Osteoblast (primary cell): ENCODE measurements at regions not wholly inside any gene's neighbourhood (a gene's known extent, or its start where the extent isn't known, plus 50 kb on each side); places are given as distances from the start of the nearest gene placed in this dataset.

Experiments
- DNase-seq: peaks from one replicate; pipeline ENCODE4 v3.0.0; 2011; ENCODE audit warnings: low spot score, mixed read lengths; ENCODE audit not compliant: insufficient read length; ENCODE audit errors: missing footprints
- H2AFZ ChIP-seq: 2 replicates; pipeline ENCODE4 v1.6.0; 2011; ENCODE audit warnings: mild to moderate bottlenecking, low read length
- H3K27ac ChIP-seq: 2 replicates; pipeline ENCODE4 v1.5.1; 2011; ENCODE audit warnings: mild to moderate bottlenecking, low read depth, low read length, moderate library complexity
- H3K27me3 ChIP-seq: 2 replicates; pipeline ENCODE4 v1.6.0; 2012; ENCODE audit warnings: mild to moderate bottlenecking, control low read depth, inconsistent platforms, low read length, moderate library complexity; ENCODE audit not compliant: insufficient read depth
- H3K36me3 ChIP-seq: 2 replicates; pipeline ENCODE4 v1.5.1; 2011; ENCODE audit warnings: mild to moderate bottlenecking, low read length, control low read depth, moderate library complexity; ENCODE audit not compliant: insufficient read depth
- H3K4me1 ChIP-seq: 2 replicates; pipeline ENCODE4 v1.5.1; 2011; ENCODE audit warnings: mild to moderate bottlenecking, low read length, control low read depth, moderate library complexity; ENCODE audit not compliant: insufficient read depth
- H3K4me2 ChIP-seq: 2 replicates; pipeline ENCODE4 v1.6.0; 2011; ENCODE audit warnings: mild to moderate bottlenecking, low read length; ENCODE audit not compliant: insufficient read depth
- H3K4me3 ChIP-seq: fragments of 200-600 bp; sonication (generic); 3 replicates; pipeline ENCODE4 v1.5.1; 2012; ENCODE audit warnings: mild to moderate bottlenecking, low read length, inconsistent platforms; ENCODE audit not compliant: insufficient read depth
- H3K79me2 ChIP-seq: 2 replicates; pipeline ENCODE4 v1.6.0; 2012; ENCODE audit warnings: mild to moderate bottlenecking, low read length, control low read depth, inconsistent platforms; ENCODE audit not compliant: insufficient read depth
- H3K9me3 ChIP-seq: 2 replicates; pipeline ENCODE4 v1.5.1; 2011; ENCODE audit warnings: low read depth, low read length, control low read depth
- H4K20me1 ChIP-seq: 2 replicates; pipeline ENCODE4 v1.6.0; 2012; ENCODE audit warnings: mild to moderate bottlenecking, low read length, control low read depth; ENCODE audit not compliant: insufficient read depth
- TF ChIP-seq, protein P1 (sequence below): IDR thresholded peaks from 2 replicates; pipeline ENCODE4 v1.5.1; 2011; ENCODE audit warnings: mild to moderate bottlenecking, low read depth, low read length, moderate library complexity; ENCODE audit errors: extremely low read depth

- Histone ChIP-seq H3K9me3 (no peaks in the 10 kb centered on the region), H3K36me3 (no peaks in the 10 kb centered on the region), H3K4me2 (no peak overlapping the region), H3K4me3 (no peak overlapping the region), H4K20me1 (no peaks in the 10 kb centered on the region), H3K79me2 (no peaks in the 10 kb centered on the region), H3K27ac (peak overlapping the region; percentile 71), H3K4me1 (peaks cover 48% of the 10 kb centered on the region), H3K27me3 (no peaks in the 10 kb centered on the region), H2AFZ (no peak overlapping the region)
- no peak for DNase-seq
- TF ChIP-seq, protein P1, sequence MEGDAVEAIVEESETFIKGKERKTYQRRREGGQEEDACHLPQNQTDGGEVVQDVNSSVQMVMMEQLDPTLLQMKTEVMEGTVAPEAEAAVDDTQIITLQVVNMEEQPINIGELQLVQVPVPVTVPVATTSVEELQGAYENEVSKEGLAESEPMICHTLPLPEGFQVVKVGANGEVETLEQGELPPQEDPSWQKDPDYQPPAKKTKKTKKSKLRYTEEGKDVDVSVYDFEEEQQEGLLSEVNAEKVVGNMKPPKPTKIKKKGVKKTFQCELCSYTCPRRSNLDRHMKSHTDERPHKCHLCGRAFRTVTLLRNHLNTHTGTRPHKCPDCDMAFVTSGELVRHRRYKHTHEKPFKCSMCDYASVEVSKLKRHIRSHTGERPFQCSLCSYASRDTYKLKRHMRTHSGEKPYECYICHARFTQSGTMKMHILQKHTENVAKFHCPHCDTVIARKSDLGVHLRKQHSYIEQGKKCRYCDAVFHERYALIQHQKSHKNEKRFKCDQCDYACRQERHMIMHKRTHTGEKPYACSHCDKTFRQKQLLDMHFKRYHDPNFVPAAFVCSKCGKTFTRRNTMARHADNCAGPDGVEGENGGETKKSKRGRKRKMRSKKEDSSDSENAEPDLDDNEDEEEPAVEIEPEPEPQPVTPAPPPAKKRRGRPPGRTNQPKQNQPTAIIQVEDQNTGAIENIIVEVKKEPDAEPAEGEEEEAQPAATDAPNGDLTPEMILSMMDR: no peak
These were observed 296.2 kb upstream of the MARCKS start for GRCh38 chr6:113560908-113561307.

DNA sequence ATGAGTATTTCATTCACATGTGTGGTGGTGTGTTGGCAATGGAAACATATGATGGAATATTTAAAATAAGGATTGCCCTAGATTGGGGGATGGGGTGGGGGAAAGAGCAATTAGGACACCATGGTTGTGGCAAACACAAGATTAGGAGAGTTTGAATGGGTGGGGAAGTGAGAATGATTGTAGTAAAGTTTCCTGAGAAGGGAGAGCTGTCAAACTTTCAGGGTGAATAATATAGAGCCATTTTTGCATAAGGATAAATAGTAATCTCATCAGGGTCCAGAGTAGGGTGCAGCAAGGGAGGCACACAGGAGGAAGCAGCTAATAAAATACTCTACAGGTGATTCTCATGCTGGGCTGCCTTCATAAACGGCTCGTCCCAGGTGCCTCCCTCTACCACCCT lies 294.9 kb upstream of the MARCKS start:
- Histone ChIP-seq H3K27ac (no peak overlapping the region), H3K79me2 (no peaks in the 10 kb centered on the region), H3K4me2 (no peak overlapping the region), H3K4me3 (no peak overlapping the region), H3K9me3 (no peaks in the 10 kb centered on the region), H3K27me3 (no peaks in the 10 kb centered on the region), H3K4me1 (peaks cover 48% of the 10 kb centered on the region), H2AFZ (no peak overlapping the region), H4K20me1 (no peaks in the 10 kb centered on the region), H3K36me3 (no peaks in the 10 kb centered on the region)
- TF ChIP-seq, protein P1: no peak
- no peak for DNase-seq

DNA sequence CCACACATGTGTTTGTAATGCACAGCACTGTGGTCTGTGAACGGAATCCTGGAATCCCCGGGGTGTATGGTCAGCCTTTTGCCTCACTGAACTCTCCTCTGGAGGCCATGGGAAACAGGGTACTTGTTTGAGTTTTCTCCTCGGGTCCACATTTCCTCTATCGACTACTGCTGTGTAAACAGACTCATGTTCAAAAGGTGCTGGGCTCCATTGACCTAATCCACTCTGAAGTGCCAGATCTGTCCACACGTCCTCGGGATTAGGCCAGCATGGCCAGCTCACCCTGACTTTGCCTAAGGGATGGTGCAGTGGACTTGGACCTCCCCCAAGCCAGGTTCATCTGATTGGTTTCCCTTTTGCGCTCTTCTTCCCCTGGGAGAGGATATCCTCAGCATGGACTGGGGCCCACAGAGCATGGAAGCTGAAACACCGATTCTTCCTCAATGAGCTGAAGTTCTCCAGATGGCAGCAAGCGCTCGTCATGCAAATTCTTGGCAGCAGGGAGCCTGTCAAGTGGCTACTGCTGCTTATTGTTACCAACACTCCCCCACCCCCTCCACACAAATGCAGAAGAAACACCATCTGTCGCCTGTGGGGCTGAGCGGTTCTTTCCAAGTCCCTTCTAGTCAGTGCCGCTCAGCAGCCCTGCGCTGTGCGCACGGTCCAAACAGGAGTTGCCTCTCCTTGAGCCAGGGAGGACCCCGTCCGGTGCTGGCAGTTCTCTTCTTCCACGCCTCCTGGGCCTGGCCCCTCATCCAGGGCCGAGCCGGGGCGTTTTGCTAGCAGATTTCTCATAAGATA lies 292.6 kb upstream of the MARCKS start:
- H3K9me3 ChIP-seq: no peaks in the 10 kb centered on the region
- DNase-seq: peak; percentile 84
- H3K27me3 ChIP-seq: no peaks in the 10 kb centered on the region
- H3K4me3 ChIP-seq: peak overlapping the region; percentile 48
- H3K79me2 ChIP-seq: no peaks in the 10 kb centered on the region
- H3K36me3 ChIP-seq: no peaks in the 10 kb centered on the region
- H3K27ac ChIP-seq: peak overlapping the region; percentile 92
- H3K4me2 ChIP-seq: peak overlapping the region; percentile 72
- peaks cover 33% of the 10 kb centered on the region for H3K4me1 ChIP-seq
- no peaks in the 10 kb centered on the region for H4K20me1 ChIP-seq
- peak overlapping the region; percentile 84 for H2AFZ ChIP-seq
- TF ChIP-seq, protein P1: peak; percentile 4

- no peaks in the 10 kb centered on the region for H3K79me2 ChIP-seq
- H4K20me1 ChIP-seq: no peaks in the 10 kb centered on the region
- peak overlapping the region; percentile 72 for H3K4me2 ChIP-seq
- no peaks in the 10 kb centered on the region for H3K36me3 ChIP-seq
- H3K4me3 ChIP-seq: peak overlapping the region; percentile 48
- peak overlapping the region; percentile 84 for H2AFZ ChIP-seq
- peak overlapping the region; percentile 92 for H3K27ac ChIP-seq
- H3K9me3 ChIP-seq: no peaks in the 10 kb centered on the region
- peaks cover 25% of the 10 kb centered on the region for H3K4me1 ChIP-seq
- TF ChIP-seq, protein P1: no peak
- H3K27me3 ChIP-seq: no peaks in the 10 kb centered on the region
- DNase-seq: no peak
These were observed 291.8 kb upstream of the MARCKS start for GRCh38 chr6:113565306-113565705.
